Urothelium cell line (cell line): ENCODE measurements at regions not wholly inside any gene's neighbourhood (a gene's known extent, or its start where the extent isn't known, plus 50 kb on each side); places are given as distances from the start of the nearest gene placed in this dataset.

Experiments
- DNase-seq: peaks from one replicate; pipeline ENCODE4 v3.0.0; 2011; ENCODE audit warnings: low spot score, mixed read lengths
- FAIRE-seq: peaks from 2 replicates; lab custom pipeline; 2011; peaks lifted over from hg19 to GRCh38; lab: Jason Lieb, UNC

DNA sequence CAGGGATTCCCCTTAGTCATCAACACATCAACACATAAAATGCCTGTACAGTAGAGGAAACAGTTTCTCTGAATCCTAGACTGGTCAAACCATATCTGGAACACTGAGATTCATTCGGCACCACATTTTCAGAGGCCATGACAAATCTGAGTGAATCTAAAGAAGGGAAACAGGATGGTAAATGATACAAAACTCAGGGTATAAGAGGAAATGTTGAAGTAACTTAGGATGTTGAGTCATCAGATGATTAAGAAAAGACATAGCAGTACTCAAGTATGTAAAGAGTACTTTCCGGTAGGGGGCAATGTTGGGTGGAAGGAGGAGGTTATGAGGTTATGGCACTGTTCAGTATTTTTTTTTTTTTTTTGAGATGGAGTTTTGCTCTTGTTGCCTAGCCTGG, 358.5 kb upstream of the PMFBP1 start:
- FAIRE-seq (no peak), DNase-seq (no peak)

- no peak for FAIRE-seq
- no peak for DNase-seq
These were observed 351.1 kb upstream of the PMFBP1 start for GRCh38 chr16:72523087-72523486.

DNA sequence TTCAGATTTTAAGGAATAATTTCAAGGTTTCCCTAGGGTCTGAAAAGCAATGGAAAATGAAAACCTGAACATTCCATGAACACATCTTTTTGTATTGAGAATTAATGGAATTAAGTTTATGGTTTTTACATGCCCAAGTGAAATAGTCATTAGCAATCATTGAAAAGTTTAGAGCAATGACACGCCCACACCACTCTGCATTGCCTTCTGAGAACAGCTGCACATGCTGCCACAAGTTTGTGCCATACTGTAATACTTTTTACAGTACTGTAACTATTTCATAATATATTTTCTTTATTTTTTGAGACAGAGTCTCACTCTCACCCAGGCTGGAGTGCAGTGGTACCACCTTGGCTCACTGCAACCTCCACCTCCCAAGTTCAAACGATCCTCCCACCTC, 345.2 kb upstream of the PMFBP1 start:
- FAIRE-seq (no peak), DNase-seq (no peak)

DNA sequence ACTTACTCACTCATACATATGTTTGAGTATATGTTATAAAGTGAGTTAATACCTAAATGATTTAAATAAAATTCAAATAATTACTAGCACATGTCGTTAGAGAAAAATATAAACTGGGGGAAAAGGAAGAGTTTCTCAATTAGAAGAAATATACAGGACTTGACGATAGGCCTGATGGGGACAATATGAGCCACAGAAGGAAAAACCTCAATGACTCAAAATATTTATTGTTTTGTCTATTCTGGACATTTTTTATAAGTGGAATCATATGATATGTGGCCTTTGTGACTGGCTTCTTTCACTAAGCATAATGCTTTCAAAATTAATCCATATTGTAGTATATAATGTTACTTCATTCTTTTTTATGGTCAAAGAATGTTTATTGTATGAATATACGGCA, 339.2 kb upstream of the PMFBP1 start:
- FAIRE-seq (no peak), DNase-seq (no peak)

DNA sequence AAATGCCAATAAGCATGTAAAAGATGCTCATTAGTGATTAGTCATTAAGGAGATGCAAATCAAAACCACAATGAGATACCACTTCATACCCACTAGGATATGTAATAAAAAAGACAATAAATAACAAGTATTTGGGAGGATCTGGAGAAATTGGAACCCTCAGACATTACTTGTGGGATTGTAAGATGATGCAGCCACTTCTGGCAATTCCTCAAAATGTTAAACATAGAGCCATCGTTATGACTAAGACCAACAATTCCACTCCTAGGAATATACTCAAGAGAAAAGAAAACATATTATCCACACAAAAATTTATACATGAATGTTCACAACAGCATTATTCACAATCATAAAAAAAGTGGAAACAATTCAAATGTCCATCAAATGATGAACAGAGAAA, 336.2 kb upstream of the PMFBP1 start:
- no peak for DNase-seq
- no peak for FAIRE-seq

- FAIRE-seq (no peak), DNase-seq (no peak)
These were observed 330.6 kb upstream of the PMFBP1 start for GRCh38 chr16:72502594-72503005.

- FAIRE-seq (no peak), DNase-seq (peak; percentile 43)
These were observed 330.0 kb upstream of the PMFBP1 start for GRCh38 chr16:72501739-72502593.

DNA sequence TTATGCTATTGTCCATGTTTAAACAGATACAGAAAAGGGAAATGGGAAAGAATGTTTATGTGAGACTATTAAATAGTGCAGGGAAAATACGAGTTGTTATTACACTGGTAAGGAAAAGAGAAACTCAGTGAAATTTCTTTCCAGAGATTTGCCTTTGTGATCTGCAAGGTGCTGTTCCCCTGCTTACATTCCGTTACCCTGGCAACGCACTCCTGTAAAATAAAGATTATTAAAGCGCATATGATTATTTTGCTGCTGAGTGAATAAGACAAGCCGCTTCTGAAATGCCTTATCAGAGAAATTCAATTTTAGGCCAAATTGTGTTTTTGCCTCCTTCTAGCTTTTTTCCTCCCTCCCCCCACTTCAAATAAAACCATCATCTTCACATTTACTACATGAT, 328.6 kb upstream of the PMFBP1 start:
- FAIRE-seq = no peak
- no peak for DNase-seq

- FAIRE-seq = no peak
- DNase-seq = peak; percentile 1
These were observed 321.9 kb upstream of the PMFBP1 start for GRCh38 chr16:72493716-72494415.

- no peak for FAIRE-seq
- DNase-seq = no peak
These were observed 315.3 kb upstream of the PMFBP1 start for GRCh38 chr16:72487283-72487682.

DNA sequence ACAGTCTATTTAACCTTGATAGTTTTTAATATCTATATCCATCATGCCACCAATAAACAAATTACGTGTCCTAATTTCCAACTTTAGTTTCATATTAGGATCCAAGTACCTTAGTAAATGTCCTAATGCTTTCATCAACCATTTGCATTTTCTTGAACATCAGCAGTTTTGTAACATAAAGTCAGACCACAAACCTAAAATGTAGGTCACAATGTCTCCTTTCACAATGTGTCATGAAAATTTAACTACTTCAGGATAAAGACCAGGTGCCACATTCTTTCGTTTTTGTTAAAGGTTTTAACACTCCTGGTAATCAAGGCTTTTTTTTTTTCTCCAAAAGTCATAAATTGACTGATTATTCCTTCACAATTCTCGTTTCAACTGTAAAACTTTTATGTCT, 310.7 kb upstream of the PMFBP1 start:
- DNase-seq (no peak), FAIRE-seq (no peak)

DNA sequence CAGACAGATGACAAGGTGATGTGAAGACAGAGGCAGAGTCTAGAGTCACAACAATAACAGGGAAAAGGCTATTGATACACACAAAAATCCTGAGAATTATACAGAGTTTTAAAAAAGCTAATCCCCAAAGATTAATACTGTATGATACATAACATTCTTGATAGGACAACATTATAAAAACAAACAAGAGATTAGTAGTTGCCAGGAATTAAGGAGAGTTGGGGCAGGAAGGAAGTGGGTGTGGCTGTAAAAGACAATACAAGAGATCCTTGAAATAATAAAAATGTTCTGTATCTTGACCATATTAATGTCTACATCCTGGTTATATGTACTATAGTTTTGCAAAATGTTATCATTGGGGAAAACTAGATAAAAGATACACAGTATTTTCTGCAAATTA, 309.5 kb upstream of the PMFBP1 start:
- FAIRE-seq = no peak
- no peak for DNase-seq

DNA sequence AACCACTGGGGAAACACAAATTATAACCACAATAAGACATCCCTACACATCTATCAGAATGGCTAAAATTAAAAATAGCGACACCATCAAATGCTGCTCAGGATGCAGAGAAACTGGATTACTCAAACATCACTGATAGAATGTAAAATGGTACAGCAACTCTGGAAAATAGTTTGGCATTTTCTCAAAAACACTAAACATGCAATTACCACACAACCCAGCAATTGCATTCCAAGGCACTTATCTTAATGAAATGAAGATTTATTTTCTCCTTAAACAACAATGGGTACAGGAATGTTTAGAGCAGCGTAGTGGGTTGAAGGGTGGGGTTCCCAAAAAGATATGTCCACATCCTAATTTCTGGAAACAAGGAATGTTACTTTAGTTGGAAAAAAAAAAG, 309.0 kb upstream of the PMFBP1 start:
- DNase-seq (no peak), FAIRE-seq (no peak)

DNA sequence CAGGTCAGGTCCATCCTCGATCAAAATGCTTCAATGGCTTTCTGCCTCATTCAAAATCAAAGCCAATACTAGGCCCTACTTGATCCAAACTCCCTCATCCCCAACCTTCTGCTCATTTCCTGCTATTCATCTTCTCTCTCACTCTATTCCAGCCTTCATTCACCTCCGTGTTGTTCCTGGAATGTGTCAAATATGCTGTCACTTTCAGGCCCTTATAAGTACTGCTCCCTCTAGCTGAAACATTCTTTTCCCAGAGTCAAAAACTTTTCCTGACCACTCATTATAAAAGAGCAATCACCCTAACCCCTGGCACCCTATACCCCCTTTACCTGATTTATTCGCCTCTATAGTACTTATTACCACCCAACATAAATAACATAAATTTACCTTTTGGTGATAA, 303.7 kb upstream of the PMFBP1 start:
- DNase-seq (peak; percentile 6), FAIRE-seq (no peak)

GRCh38 chr16:72474501-72475123, 302.7 kb upstream of the PMFBP1 start:
- FAIRE-seq (no peak), DNase-seq (peak; percentile 53)

- FAIRE-seq (no peak), DNase-seq (no peak)
These were observed 301.7 kb upstream of the PMFBP1 start for GRCh38 chr16:72473631-72474030.

DNA sequence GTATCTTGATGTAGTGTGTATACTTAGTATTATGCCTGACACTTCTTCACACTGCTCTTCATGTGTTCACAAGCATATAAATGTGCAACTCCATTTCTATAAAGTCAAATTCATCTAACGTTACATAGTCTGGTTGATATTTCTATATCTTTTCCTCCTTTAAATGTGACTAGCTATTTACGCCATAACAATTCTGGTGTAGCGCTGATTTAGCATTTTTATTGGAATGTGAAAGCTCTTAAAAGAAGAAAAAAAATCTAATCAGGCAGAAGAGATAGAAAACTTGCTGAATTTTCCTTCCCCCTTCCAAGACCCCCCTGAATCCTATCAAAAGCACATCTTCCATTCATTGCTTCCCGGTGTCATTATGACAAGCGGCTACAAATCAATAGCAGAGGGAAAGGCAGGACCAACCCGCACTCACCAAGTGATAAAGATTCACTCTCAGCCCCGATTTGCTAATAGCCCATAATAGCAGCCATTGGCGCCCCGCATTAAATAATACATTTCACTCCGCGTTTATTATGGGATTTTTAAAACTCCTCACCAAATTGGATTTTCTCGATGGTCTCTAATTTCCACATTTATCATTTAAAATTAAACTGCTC, 299.5 kb upstream of the PMFBP1 start:
- no peak for FAIRE-seq

DNA sequence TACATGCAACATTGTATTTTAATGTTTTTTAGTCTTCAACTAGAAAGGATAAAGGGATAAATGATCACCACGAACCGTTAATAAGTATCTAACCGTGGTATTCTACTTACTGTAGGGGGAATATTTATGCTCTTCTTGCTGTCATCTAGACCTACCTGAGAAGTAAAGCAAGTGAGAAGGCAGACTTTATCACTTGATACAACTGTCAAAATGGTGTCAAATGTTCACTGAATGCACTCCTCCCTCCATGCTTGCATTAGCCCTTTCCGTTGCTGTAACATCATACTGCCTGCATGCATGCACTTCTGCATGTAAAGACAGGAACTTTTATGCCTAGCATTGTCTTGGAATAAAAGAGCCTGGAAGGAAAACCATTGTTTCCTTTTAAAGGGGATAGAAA, 298.6 kb upstream of the PMFBP1 start:
- FAIRE-seq (no peak), DNase-seq (no peak)

More for the DNA sequence above, 299.5 kb upstream of the PMFBP1 start:
- DNase-seq = no peak

GRCh38 chr16:72469932-72470331, 298.0 kb upstream of the PMFBP1 start:
- FAIRE-seq (no peak), DNase-seq (no peak)

- FAIRE-seq = no peak
- no peak for DNase-seq
These were observed 296.6 kb upstream of the PMFBP1 start for GRCh38 chr16:72468582-72468981.

- peak; percentile 13 for DNase-seq
- FAIRE-seq = no peak
These were observed 295.3 kb upstream of the PMFBP1 start for GRCh38 chr16:72467157-72467759.
